Thyroid gland (tissue), 4 donors: ENCODE measurements at regions not wholly inside any gene's neighbourhood (a gene's known extent, or its start where the extent isn't known, plus 50 kb on each side); places are given as distances from the start of the nearest gene placed in this dataset.

Source experiments
- DNase-seq, 2 donors: peaks; one replicate each; pipeline ENCODE4 v3.0.0-alpha.2; 2019
- H3K27ac ChIP-seq, 3 donors: fragments of 200-600 bp; sonication (generic); 1 replicate in 2 of 3; 2 replicates in 1 of 3; pipeline ENCODE4 v1.5.1; 2016 to 2019; ENCODE audit warnings: mild to moderate bottlenecking in 1 of 3, moderate library complexity in 1 of 3
- H3K27me3 ChIP-seq: fragments of 200-600 bp; sonication (generic); one replicate; pipeline ENCODE4 v1.5.1; 2019
- H3K36me3 ChIP-seq, 2 donors: fragments of 200-600 bp; sonication (generic); one replicate each; pipeline ENCODE4 v1.5.1; 2016 to 2019
- H3K4me1 ChIP-seq, 2 donors: fragments of 200-600 bp; sonication (generic); one replicate each; pipeline ENCODE4 v1.5.1; 2017 to 2019
- H3K4me3 ChIP-seq, 3 donors: fragments of 200-600 bp; sonication (generic); replicated peaks in 1 of 3; 1 replicate in 2 of 3; 2 replicates in 1 of 3; pipeline ENCODE4 v1.5.1; 2016; ENCODE audit warnings: mild to moderate bottlenecking in 1 of 3
- H3K9me3 ChIP-seq: fragments of 200-600 bp; sonication (generic); one replicate; pipeline ENCODE4 v1.5.1; 2017
- POLR2A ChIP-seq, 2 donors: fragments of 450-650 bp; IDR thresholded peaks; one replicate each; pipeline ENCODE4 v1.6.1; 2017; ENCODE audit warnings: antibody characterized with exemption in 2 of 2, mild to moderate bottlenecking in 2 of 2, moderate library complexity in 1 of 2
- WGBS, 2 donors: methylation state at CpG; one replicate each; pipeline ENCODE4 v1.1.5; 2017; 5-methylcytosine and 5-hydroxymethylcytosine counted together
- intact Hi-C: fragments of 100-400 bp; cut with DNase I; formaldehyde crosslinking; loops from one replicate; pipeline ENCODE4 v1.15.1; 2023
- TF ChIP-seq, protein P1 (sequence below), 6 experiments: fragments of 200-600 bp in 3 of 6; fragments of 450-650 bp in 3 of 6; sonication (generic) in 3 of 6; IDR thresholded peaks; one replicate each; pipeline ENCODE4 v1.5.1; 2016 to 2019; ENCODE audit warnings: antibody characterized with exemption in 6 of 6, mild to moderate bottlenecking in 2 of 6, inconsistent platforms in 1 of 6, moderate library complexity in 1 of 6

GRCh38 chr1:224533517-224533916 is 82.6 kb upstream of the CNIH3 start:
- H3K4me3 ChIP-seq, result no peak overlapping the region
- TF ChIP-seq POLR2A (IDR thresholded peaks at IDR 0.05), result no peak
- TF ChIP-seq, protein P1, sequence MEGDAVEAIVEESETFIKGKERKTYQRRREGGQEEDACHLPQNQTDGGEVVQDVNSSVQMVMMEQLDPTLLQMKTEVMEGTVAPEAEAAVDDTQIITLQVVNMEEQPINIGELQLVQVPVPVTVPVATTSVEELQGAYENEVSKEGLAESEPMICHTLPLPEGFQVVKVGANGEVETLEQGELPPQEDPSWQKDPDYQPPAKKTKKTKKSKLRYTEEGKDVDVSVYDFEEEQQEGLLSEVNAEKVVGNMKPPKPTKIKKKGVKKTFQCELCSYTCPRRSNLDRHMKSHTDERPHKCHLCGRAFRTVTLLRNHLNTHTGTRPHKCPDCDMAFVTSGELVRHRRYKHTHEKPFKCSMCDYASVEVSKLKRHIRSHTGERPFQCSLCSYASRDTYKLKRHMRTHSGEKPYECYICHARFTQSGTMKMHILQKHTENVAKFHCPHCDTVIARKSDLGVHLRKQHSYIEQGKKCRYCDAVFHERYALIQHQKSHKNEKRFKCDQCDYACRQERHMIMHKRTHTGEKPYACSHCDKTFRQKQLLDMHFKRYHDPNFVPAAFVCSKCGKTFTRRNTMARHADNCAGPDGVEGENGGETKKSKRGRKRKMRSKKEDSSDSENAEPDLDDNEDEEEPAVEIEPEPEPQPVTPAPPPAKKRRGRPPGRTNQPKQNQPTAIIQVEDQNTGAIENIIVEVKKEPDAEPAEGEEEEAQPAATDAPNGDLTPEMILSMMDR (IDR thresholded peaks at IDR 0.05), result no peak
- no peak for DNase-seq
- intact Hi-C loops, result no loop called here
- H3K27ac ChIP-seq, result no peak overlapping the region
- H3K36me3 ChIP-seq, result no peaks in the 10 kb centered on the region
- WGBS, 2 donors, result 82 to 86% methylated on average over 6 of the region's 6 CpGs
- H3K27me3 ChIP-seq, result no peaks in the 10 kb centered on the region
- no peaks in the 10 kb centered on the region for H3K9me3 ChIP-seq
- no peaks in the 10 kb centered on the region for H3K4me1 ChIP-seq

GRCh38 chr1:224534731-224535130 is 81.4 kb upstream of the CNIH3 start:
- 77 to 79% methylated on average over 3 of the region's 3 CpGs for WGBS, 2 donors
- no peak for TF ChIP-seq POLR2A (IDR thresholded peaks at IDR 0.05)
- TF ChIP-seq, protein P1 (IDR thresholded peaks at IDR 0.05), result no peak
- Histone ChIP-seq H3K27ac (no peak overlapping the region), H3K4me1 (no peaks in the 10 kb centered on the region), H3K9me3 (no peaks in the 10 kb centered on the region), H3K4me3 (no peak overlapping the region), H3K27me3 (no peaks in the 10 kb centered on the region), H3K36me3 (no peaks in the 10 kb centered on the region)
- intact Hi-C loops, result no loop called here
- no peak for DNase-seq

DNA sequence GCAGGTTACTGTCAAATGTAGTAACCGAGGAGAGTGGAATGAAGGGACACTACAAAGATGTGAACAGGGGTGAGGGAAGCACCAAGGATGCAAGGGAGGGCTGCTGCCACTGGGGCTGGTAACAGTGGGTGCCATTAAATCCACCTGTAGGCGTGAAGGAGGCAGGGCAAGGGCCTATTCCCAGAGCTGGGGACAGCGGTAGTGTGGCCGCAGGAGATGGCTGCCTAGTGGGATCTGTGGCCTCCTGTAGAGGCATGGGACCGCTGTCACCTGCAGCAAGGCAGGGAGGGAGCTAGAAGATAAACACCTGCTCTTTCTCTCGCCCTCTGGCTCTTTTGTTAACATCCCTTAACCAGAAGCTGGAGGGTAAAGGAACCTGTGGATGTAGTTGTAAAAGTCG is 80.5 kb upstream of the CNIH3 start:
- no peak overlapping the region for H3K27ac ChIP-seq
- WGBS, 2 donors, result 88 to 90% methylated on average over 7 of the region's 7 CpGs
- H3K36me3 ChIP-seq, result no peaks in the 10 kb centered on the region
- H3K9me3 ChIP-seq, result no peaks in the 10 kb centered on the region
- no peak for TF ChIP-seq POLR2A (IDR thresholded peaks at IDR 0.05)
- TF ChIP-seq, protein P1 (IDR thresholded peaks at IDR 0.05), result no peak
- no peaks in the 10 kb centered on the region for H3K27me3 ChIP-seq
- no peak overlapping the region for H3K4me3 ChIP-seq
- H3K4me1 ChIP-seq, result no peaks in the 10 kb centered on the region
- intact Hi-C loops, result no loop called here
- DNase-seq, result no peak

GRCh38 chr1:224539971-224540370 is 76.1 kb upstream of the CNIH3 start:
- Histone ChIP-seq H3K4me1 (no peaks in the 10 kb centered on the region), H3K27ac (no peak overlapping the region)

GRCh38 chr1:224540535-224540934 is 75.6 kb upstream of the CNIH3 start:
- H3K4me3 ChIP-seq, result no peak overlapping the region
- TF ChIP-seq, protein P1 (IDR thresholded peaks at IDR 0.05), result no peak
- TF ChIP-seq POLR2A (IDR thresholded peaks at IDR 0.05), result no peak
- no peak for DNase-seq
- no peak overlapping the region for H3K27ac ChIP-seq
- no peaks in the 10 kb centered on the region for H3K4me1 ChIP-seq
- H3K27me3 ChIP-seq, result no peaks in the 10 kb centered on the region
- intact Hi-C loops, result no loop called here
- WGBS, 2 donors, result 93 to 95% methylated on average over 1 of the region's 1 CpG
- H3K9me3 ChIP-seq, result no peaks in the 10 kb centered on the region
- H3K36me3 ChIP-seq, result no peaks in the 10 kb centered on the region

More at GRCh38 chr1:224539971-224540370, 76.1 kb upstream of the CNIH3 start:
- Histone ChIP-seq H3K4me3 (no peak overlapping the region), H3K27me3 (no peaks in the 10 kb centered on the region), H3K36me3 (no peaks in the 10 kb centered on the region), H3K9me3 (no peaks in the 10 kb centered on the region)
- intact Hi-C loops, result no loop called here
- TF ChIP-seq POLR2A (IDR thresholded peaks at IDR 0.05), result no peak
- TF ChIP-seq, protein P1 (IDR thresholded peaks at IDR 0.05), result no peak
- WGBS, 2 donors, result 59 to 68% methylated on average over 4 of the region's 4 CpGs
- DNase-seq, result no peak
